Parathyroid adenoma (tissue), 2 donors: ENCODE measurements at regions not wholly inside any gene's neighbourhood (a gene's known extent, or its start where the extent isn't known, plus 50 kb on each side); places are given as distances from the start of the nearest gene placed in this dataset.

Experiments
- H2AFZ ChIP-seq: fragments of 300-600 bp; sonication (generic); one replicate; pipeline ENCODE4 v1.7.0; 2017; ENCODE audit warnings: antibody characterized with exemption, mild to moderate bottlenecking
- H3K27ac ChIP-seq: fragments of 300-600 bp; sonication (generic); one replicate; pipeline ENCODE4 v1.7.0; 2017
- H3K27me3 ChIP-seq: fragments of 300-600 bp; sonication (generic); one replicate; pipeline ENCODE4 v1.7.0; 2017; ENCODE audit warnings: low read length; ENCODE audit not compliant: control insufficient read depth, insufficient read depth
- H3K36me3 ChIP-seq: fragments of 300-600 bp; sonication (generic); one replicate; pipeline ENCODE4 v1.7.0; 2017; ENCODE audit warnings: low read length; ENCODE audit not compliant: control insufficient read depth, insufficient read depth
- H3K4me1 ChIP-seq: fragments of 300-600 bp; sonication (generic); one replicate; pipeline ENCODE4 v1.7.0; 2017; ENCODE audit warnings: control low read depth
- H3K4me2 ChIP-seq: fragments of 300-600 bp; sonication (generic); one replicate; pipeline ENCODE4 v1.7.0; 2017; ENCODE audit warnings: low read length
- H3K4me3 ChIP-seq: fragments of 300-600 bp; sonication (generic); one replicate; pipeline ENCODE4 v1.7.0; 2017; ENCODE audit warnings: low read depth, low read length
- H3K79me2 ChIP-seq: fragments of 300-600 bp; sonication (generic); one replicate; pipeline ENCODE4 v1.7.0; 2017; ENCODE audit warnings: control low read depth
- H3K9ac ChIP-seq: fragments of 300-600 bp; sonication (generic); one replicate; pipeline ENCODE4 v1.7.0; 2017; ENCODE audit warnings: mild to moderate bottlenecking
- H3K9me3 ChIP-seq: fragments of 300-600 bp; sonication (generic); one replicate; pipeline ENCODE4 v1.7.0; 2017; ENCODE audit warnings: low read length; ENCODE audit not compliant: control insufficient read depth
- TF ChIP-seq, protein P1 (sequence below): fragments of 300-600 bp; sonication (generic); IDR thresholded peaks from one replicate; pipeline ENCODE4 v1.7.0; 2017; ENCODE audit warnings: antibody characterized with exemption, mild to moderate bottlenecking
- donor health status: primary hyperparathyroidism.

DNA sequence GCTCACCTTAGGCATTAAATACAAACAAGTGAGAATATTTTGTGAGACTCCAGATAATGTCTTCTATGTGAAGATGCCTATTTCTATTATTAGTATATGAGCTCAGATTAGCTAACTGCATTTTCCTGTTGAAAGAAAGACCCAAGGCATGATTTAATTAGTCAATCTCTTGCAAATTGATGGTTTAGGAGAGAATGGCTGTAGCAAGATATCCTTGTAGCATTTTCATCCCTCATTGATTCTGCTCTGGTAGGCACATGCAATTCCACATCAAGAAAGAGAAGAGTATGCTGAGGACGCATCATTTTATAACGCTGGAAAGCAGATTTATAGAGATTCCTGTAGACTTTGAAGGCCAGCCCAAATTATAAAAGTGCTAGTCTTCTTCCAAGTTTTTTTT is 332.0 kb downstream of the SOX11 start:
- TF ChIP-seq, protein P1, sequence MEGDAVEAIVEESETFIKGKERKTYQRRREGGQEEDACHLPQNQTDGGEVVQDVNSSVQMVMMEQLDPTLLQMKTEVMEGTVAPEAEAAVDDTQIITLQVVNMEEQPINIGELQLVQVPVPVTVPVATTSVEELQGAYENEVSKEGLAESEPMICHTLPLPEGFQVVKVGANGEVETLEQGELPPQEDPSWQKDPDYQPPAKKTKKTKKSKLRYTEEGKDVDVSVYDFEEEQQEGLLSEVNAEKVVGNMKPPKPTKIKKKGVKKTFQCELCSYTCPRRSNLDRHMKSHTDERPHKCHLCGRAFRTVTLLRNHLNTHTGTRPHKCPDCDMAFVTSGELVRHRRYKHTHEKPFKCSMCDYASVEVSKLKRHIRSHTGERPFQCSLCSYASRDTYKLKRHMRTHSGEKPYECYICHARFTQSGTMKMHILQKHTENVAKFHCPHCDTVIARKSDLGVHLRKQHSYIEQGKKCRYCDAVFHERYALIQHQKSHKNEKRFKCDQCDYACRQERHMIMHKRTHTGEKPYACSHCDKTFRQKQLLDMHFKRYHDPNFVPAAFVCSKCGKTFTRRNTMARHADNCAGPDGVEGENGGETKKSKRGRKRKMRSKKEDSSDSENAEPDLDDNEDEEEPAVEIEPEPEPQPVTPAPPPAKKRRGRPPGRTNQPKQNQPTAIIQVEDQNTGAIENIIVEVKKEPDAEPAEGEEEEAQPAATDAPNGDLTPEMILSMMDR: no peak
- no peak overlapping the region for H3K4me3 ChIP-seq
- H3K4me2 ChIP-seq: no peak overlapping the region

DNA sequence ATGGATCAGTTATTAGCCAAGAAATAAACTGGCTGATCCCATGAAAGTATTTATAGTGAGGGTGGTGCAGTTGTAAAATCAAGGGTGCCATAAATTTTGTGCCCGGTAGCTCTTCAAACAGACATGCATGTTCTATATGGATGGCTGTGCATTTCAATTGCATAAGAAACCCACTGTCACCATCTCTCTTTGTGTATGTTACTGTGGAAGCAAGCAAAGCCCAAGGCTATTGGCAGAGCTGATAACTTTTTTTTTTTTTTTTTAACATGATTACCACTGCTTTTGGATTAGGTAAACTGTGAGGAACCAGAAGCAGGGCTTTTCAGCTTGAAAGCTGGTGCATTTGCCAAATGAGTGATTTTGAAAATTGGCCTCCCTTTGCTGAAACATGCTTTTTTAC is 332.6 kb downstream of the SOX11 start:
- H3K27ac ChIP-seq: no peak overlapping the region
- no peaks in the 10 kb centered on the region for H3K27me3 ChIP-seq
- H2AFZ ChIP-seq: no peak overlapping the region
- TF ChIP-seq, protein P1: no peak
- H3K36me3 ChIP-seq: no peaks in the 10 kb centered on the region
- H3K4me1 ChIP-seq: no peaks in the 10 kb centered on the region
- no peak overlapping the region for H3K4me2 ChIP-seq
- H3K79me2 ChIP-seq: no peaks in the 10 kb centered on the region
- no peaks in the 10 kb centered on the region for H3K9me3 ChIP-seq
- H3K4me3 ChIP-seq: no peak overlapping the region
- H3K9ac ChIP-seq: no peak overlapping the region

More for the DNA sequence above, 332.0 kb downstream of the SOX11 start:
- no peak overlapping the region for H3K9ac ChIP-seq
- H2AFZ ChIP-seq: no peak overlapping the region
- H3K27ac ChIP-seq: no peak overlapping the region
- H3K4me1 ChIP-seq: no peaks in the 10 kb centered on the region
- H3K36me3 ChIP-seq: no peaks in the 10 kb centered on the region
- no peaks in the 10 kb centered on the region for H3K79me2 ChIP-seq
- no peaks in the 10 kb centered on the region for H3K9me3 ChIP-seq
- no peaks in the 10 kb centered on the region for H3K27me3 ChIP-seq

DNA sequence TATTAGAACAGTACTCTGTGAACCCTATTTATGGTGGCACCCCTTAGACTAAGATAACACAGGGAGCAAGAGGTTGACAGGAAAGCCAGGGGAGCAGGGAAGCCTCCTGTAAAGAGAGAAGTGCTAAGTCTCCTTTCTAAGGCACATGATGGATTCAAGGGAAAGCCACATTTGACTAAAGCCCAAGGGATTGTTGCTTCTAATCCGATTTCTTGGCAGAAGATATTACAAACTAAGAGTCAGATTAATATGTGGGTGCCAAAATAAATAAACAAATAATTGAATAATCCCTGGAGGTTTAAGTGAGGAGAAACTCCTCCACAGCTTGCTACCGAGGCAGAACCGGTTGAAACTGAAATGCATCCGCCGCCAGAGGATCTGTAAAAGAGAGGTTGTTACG is 333.2 kb downstream of the SOX11 start:
- Histone ChIP-seq H3K9me3 (no peaks in the 10 kb centered on the region), H3K36me3 (no peaks in the 10 kb centered on the region), H3K27ac (no peak overlapping the region), H2AFZ (no peak overlapping the region), H3K4me2 (no peak overlapping the region), H3K4me3 (no peak overlapping the region), H3K4me1 (no peaks in the 10 kb centered on the region), H3K27me3 (no peaks in the 10 kb centered on the region), H3K9ac (no peak overlapping the region), H3K79me2 (no peaks in the 10 kb centered on the region)
- TF ChIP-seq, protein P1: no peak

DNA sequence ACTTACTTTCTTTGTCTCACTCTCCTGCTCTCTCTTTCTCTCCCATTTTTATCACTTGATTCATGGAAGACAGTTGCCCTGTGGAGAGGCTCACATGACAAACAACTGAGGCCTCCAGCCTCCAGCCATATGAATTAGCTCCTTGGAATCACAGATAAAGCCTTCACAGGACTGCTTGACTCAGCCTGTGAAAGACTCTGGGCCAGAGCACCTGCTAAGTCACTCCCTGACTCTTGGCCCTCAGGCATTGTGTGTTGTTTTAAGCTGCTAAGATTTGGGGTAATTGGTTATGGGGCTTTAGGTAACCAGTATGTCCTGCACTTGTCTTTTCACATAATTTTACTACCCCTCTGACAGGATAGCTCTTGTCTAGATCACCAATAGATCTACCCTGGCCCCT is 334.9 kb downstream of the SOX11 start:
- Histone ChIP-seq H3K36me3 (no peaks in the 10 kb centered on the region), H3K4me2 (no peak overlapping the region), H3K4me3 (no peak overlapping the region), H3K9ac (no peak overlapping the region), H2AFZ (no peak overlapping the region), H3K27me3 (no peaks in the 10 kb centered on the region), H3K4me1 (no peaks in the 10 kb centered on the region), H3K79me2 (no peaks in the 10 kb centered on the region), H3K9me3 (no peaks in the 10 kb centered on the region), H3K27ac (no peak overlapping the region)
- TF ChIP-seq, protein P1: no peak

DNA sequence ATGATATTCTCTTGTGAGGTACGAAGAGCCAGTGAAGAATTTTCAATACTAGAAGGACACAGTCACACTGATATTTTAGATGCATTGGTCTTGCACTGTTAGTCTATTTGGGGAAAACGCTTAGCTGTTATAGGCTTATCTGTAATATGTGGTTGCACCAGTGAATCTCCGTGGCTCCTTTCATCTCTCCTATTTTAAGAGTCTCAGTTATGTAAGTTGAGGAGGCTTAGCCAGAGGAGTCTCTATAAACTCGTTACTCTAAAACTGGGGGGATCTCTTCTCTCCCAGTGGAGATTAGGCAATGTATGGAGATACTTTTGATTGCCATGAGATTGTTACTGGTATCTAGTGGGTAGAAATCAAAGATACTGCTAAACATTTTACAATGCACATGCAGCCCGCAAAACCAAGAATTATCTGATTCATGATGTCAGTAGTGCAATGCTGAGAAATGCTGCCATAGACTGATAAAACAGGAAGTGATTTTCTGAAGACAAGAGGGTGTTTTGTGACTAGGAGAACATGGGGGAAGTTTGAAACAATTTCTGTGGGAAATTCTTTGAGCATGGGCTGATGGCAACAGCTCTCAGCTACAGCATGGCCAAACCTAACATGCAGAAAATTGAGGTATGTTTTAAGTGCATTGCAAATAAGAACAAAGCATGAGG is 339.1 kb downstream of the SOX11 start:
- no peak overlapping the region for H3K27ac ChIP-seq
- H3K36me3 ChIP-seq: no peaks in the 10 kb centered on the region
- TF ChIP-seq, protein P1: no peak
- H2AFZ ChIP-seq: no peak overlapping the region
- H3K4me1 ChIP-seq: no peaks in the 10 kb centered on the region
- H3K27me3 ChIP-seq: no peaks in the 10 kb centered on the region
- no peak overlapping the region for H3K4me3 ChIP-seq
- no peaks in the 10 kb centered on the region for H3K79me2 ChIP-seq
- no peak overlapping the region for H3K9ac ChIP-seq
- H3K9me3 ChIP-seq: no peaks in the 10 kb centered on the region
- no peak overlapping the region for H3K4me2 ChIP-seq
